Right lobe of liver (tissue), 6 donors: ENCODE measurements at regions not wholly inside any gene's neighbourhood (a gene's known extent, or its start where the extent isn't known, plus 50 kb on each side); places are given as distances from the start of the nearest gene placed in this dataset.

Experiments used
- ATAC-seq, 4 donors: fragments of 200-7000 bp; cut with Tn5 transposase; one replicate each; pipeline ENCODE4 v1.9.1; 2020; ENCODE audit warnings: mild to moderate bottlenecking in 4 of 4, moderate library complexity in 4 of 4
- DNase-seq, 3 donors: peaks; one replicate each; pipeline ENCODE4 v3.0.0-alpha.2; 2020
- H3K27ac ChIP-seq, 3 donors: fragments of 200-600 bp; one replicate each; pipeline ENCODE4 v1.8.0; 2022
- H3K27me3 ChIP-seq, 2 donors: fragments of 200-600 bp; one replicate each; pipeline ENCODE4 v1.8.0; 2022
- H3K36me3 ChIP-seq, 4 donors: fragments of 200-600 bp; sonication (generic) in 1 of 4; one replicate each; pipeline versions ENCODE4 v1.5.1 to v1.8.0; 2017 to 2022; ENCODE audit warnings: control low read depth in 1 of 4
- H3K4me1 ChIP-seq, 4 donors: fragments of 200-600 bp; sonication (generic) in 1 of 4; one replicate each; pipeline versions ENCODE4 v1.5.1 to v1.8.0; 2017 to 2022; ENCODE audit warnings: control low read depth in 1 of 4
- H3K4me3 ChIP-seq, 3 donors: fragments of 200-600 bp; one replicate each; pipeline ENCODE4 v1.8.0; 2022
- H3K9me3 ChIP-seq, 4 donors: fragments of 200-600 bp; sonication (generic) in 1 of 4; one replicate each; pipeline versions ENCODE4 v1.5.1 to v1.8.0; 2017 to 2022; ENCODE audit warnings: control low read depth in 1 of 4
- POLR2A ChIP-seq: fragments of 450-650 bp; IDR thresholded peaks from one replicate; pipeline ENCODE4 v1.6.1; 2017; ENCODE audit warnings: antibody characterized with exemption, mild to moderate bottlenecking
- WGBS: methylation state at CpG from one replicate; pipeline ENCODE4 v1.1.6; 2018; ENCODE audit warnings: low coverage, low lambda C conversion rate; ENCODE audit not compliant: insufficient coverage; ENCODE audit errors: missing lambda C conversion rate; 5-methylcytosine and 5-hydroxymethylcytosine counted together
- intact Hi-C, 2 donors: fragments of 100-400 bp; cut with DNase I; formaldehyde crosslinking; loops; one replicate each; pipeline versions ENCODE4 v1.11.2 to v1.14.1; 2022
- TF ChIP-seq, protein P1 (sequence below), 4 donors: fragments of 200-600 bp in 3 of 4; fragments of 450-650 bp in 1 of 4; IDR thresholded peaks; one replicate each; pipeline versions ENCODE4 v1.5.1 to v1.8.0; 2016 to 2022; ENCODE audit warnings: antibody characterized with exemption in 4 of 4, mild to moderate bottlenecking in 2 of 4
- donor health status: DM: no; HTN: yes; CAD: no.
- donor health status: DM: no; HTN: no; CAD: no.
- donor health status: DM: no; HTN: no; CAD: no.
- donor health status: DM: no; HTN: yes; CAD: no.
- donor health status: DM: no; HTN: yes; CAD: no.

DNA sequence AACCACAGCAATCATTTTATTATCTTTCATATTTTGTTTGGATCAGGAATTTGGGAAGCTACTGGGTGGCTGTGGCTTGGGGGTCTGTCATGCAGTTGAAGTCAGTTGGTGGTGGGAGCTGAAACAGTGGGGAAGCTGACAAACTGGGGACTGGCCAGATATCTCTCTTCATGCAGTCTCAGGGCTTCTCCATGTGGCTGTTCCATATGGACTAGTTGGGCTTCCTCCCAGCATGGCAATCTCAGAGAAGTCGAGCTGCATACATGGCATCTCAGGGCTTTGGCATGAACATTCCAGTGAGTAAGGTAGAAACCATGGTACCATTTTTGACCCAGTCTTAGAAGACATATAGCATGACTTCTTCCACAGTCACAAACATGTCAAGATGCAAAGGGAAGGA lies 274.8 kb downstream of the ENC1 start:
- Histone ChIP-seq H3K27ac (no peak overlapping the region), H3K4me3 (no peak overlapping the region), H3K4me1 (no peaks in the 10 kb centered on the region), H3K36me3 (no peaks in the 10 kb centered on the region), H3K27me3 (no peaks in the 10 kb centered on the region), H3K9me3 (no peaks in the 10 kb centered on the region)
- no peak for DNase-seq
- intact Hi-C loops: no loop called here
- no peak for ATAC-seq
- WGBS: no CpG with 5 or more reads among the region's 1 CpG
- no peak for TF ChIP-seq POLR2A
- TF ChIP-seq, protein P1, sequence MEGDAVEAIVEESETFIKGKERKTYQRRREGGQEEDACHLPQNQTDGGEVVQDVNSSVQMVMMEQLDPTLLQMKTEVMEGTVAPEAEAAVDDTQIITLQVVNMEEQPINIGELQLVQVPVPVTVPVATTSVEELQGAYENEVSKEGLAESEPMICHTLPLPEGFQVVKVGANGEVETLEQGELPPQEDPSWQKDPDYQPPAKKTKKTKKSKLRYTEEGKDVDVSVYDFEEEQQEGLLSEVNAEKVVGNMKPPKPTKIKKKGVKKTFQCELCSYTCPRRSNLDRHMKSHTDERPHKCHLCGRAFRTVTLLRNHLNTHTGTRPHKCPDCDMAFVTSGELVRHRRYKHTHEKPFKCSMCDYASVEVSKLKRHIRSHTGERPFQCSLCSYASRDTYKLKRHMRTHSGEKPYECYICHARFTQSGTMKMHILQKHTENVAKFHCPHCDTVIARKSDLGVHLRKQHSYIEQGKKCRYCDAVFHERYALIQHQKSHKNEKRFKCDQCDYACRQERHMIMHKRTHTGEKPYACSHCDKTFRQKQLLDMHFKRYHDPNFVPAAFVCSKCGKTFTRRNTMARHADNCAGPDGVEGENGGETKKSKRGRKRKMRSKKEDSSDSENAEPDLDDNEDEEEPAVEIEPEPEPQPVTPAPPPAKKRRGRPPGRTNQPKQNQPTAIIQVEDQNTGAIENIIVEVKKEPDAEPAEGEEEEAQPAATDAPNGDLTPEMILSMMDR (IDR thresholded peaks at IDR 0.05): no peak

DNA sequence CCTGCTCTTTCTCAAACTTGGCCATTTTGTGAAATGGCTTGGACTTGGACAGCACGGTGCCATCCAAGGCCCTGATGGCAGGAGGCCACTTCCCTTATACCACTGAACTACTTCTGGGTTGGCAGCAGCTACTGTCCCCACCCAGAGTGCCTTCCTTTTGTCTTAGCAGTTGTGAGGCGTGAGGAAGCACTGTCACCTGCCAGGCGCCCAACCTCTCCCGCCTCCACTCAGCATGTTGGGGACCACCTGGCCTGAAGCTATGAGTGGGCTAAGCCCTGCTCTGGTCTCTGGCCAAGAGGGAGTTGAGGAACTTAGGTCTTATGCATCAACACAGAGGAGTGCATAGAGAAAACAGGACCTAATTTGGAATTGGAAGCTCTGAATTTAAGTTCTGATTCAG lies 276.0 kb downstream of the ENC1 start:
- H3K27ac ChIP-seq: no peak overlapping the region
- ATAC-seq (no peak), DNase-seq (no peak)
- no peaks in the 10 kb centered on the region for H3K27me3 ChIP-seq
- 100% methylated on average over 2 of the region's 4 CpGs for WGBS
- TF ChIP-seq POLR2A: no peak
- TF ChIP-seq, protein P1 (IDR thresholded peaks at IDR 0.05): no peak
- intact Hi-C loops: no loop called here
- no peaks in the 10 kb centered on the region for H3K9me3 ChIP-seq
- H3K4me3 ChIP-seq: no peak overlapping the region
- H3K4me1 ChIP-seq: no peaks in the 10 kb centered on the region
- H3K36me3 ChIP-seq: no peaks in the 10 kb centered on the region

GRCh38 chr5:74363603-74364205 lies 276.8 kb downstream of the ENC1 start:
- WGBS: 89% methylated on average over 1 of the region's 7 CpGs
- ATAC-seq (no peak), DNase-seq (no peak)
- TF ChIP-seq, protein P1 (IDR thresholded peaks at IDR 0.05): no peak
- no peak for TF ChIP-seq POLR2A
- no peaks in the 10 kb centered on the region for H3K9me3 ChIP-seq
- no peak overlapping the region for H3K27ac ChIP-seq
- no peaks in the 10 kb centered on the region for H3K27me3 ChIP-seq
- no peaks in the 10 kb centered on the region for H3K4me1 ChIP-seq
- no peaks in the 10 kb centered on the region for H3K36me3 ChIP-seq
- intact Hi-C loops: no loop called here
- no peak overlapping the region for H3K4me3 ChIP-seq

DNA sequence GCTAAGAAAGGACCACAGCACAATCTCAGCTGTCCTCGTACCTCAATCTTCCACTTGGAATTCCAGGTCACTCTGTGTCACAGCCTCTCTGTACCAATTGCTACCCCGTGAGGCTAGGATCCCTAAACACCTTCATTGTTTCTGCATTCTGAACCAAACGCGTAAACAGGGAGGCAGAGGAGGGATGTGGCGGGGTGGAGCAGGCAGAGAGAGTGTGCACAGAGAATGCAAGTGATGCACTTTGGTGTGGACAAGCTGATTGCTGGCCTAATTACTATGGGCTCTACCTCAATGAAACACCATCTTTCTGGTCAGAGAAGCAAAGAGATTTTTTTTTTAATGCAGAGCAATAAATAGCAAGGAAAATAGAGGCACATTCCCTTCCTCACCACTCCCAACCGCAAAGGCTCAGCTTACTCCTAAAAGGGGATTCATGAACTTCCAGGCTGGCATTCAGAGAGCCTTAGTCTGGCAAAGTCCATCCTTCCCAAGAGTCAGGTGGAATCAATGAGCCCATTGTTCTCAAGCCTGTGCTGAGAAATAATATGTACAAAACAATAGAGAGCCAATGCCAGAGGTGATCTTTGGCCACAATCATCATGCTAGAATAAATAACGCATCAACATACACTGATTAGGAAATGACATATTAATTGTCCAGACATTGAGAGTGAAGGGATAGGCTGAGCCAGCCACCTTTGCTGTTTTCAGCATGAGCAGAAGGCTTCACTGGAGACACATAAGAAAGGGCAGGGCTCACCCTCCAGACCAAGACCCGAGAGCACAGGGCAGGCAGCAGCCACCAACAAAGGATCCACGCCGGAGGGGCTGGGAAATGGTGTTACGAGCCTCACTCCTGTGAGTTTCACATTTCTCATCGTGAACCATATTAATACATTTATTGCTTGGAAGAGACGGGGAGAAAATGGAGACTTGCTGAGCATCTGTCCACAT lies 278.8 kb downstream of the ENC1 start:
- Histone ChIP-seq H3K4me3 (no peak overlapping the region), H3K36me3 (no peaks in the 10 kb centered on the region), H3K9me3 (no peaks in the 10 kb centered on the region), H3K27ac (no peak overlapping the region), H3K27me3 (no peaks in the 10 kb centered on the region), H3K4me1 (no peaks in the 10 kb centered on the region)
- ATAC-seq (no peak), DNase-seq (no peak)
- WGBS: 79% methylated on average over 10 of the region's 13 CpGs
- TF ChIP-seq, protein P1 (IDR thresholded peaks at IDR 0.05): no peak
- no peak for TF ChIP-seq POLR2A
- intact Hi-C loops: no loop called here
